ENCODE measurements at regions not wholly inside any gene's neighbourhood (a gene's known extent, or its start where the extent isn't known, plus 50 kb on each side); places are given as distances from the start of the nearest gene placed in this dataset.
"Not testable (repeated sequence)": the region's sequence is repeated elsewhere in the genome, so short reads cannot be mapped to it uniquely, and the experiment has no call there.

DNA sequence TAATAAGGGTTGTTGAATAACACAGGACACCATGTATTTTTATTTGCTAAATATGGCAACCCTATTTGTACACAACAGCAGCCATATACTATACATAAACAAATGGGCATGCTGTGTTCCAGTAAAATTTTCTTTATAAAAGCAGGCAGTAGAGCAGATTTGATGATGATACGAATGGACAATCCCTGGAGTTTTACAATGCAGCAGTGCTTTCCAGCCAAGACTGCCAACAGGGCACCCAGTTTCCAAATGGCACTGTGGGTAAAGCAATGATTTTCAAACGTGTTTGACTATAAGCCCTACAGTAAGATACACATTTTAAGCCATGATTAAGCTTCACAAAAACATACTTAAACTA lies 282.7 kb downstream of the NUAK1 start:
- DNase-seq, result no peak

DNA sequence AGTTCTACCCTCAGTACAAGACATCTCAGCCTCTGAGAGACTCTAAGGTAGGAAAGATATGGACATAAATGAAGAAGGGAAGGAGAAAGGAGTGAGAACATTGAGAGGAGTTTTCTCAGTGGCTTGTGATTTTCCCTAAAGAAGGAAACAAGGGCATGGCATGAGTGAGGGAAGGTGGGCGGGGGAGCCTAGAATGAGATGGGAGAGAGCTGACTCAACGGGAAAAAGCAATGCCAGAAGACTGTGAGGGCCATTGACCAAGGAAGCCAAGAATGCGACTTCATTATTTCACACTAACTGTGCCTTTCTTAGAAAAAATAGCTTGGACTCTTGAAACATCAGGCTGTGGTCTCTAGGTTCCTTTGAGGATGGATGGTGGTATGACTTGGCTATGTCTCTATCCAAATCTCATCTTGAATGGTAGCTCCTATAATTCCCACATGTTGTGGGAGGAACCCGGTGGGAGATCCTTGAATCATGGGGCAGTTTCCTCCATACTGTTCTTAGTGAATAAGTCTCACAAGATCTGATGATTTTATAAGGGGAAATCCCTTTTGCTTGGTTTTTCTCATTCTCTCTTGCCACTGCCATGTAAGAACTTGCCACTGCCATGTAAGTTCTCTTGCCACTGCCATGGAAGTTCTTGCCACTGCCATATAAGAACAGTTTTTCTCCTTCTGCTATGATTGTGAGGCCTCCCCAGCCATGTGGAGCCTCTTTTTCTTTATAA lies 279.6 kb downstream of the NUAK1 start:
- no peak for DNase-seq

DNA sequence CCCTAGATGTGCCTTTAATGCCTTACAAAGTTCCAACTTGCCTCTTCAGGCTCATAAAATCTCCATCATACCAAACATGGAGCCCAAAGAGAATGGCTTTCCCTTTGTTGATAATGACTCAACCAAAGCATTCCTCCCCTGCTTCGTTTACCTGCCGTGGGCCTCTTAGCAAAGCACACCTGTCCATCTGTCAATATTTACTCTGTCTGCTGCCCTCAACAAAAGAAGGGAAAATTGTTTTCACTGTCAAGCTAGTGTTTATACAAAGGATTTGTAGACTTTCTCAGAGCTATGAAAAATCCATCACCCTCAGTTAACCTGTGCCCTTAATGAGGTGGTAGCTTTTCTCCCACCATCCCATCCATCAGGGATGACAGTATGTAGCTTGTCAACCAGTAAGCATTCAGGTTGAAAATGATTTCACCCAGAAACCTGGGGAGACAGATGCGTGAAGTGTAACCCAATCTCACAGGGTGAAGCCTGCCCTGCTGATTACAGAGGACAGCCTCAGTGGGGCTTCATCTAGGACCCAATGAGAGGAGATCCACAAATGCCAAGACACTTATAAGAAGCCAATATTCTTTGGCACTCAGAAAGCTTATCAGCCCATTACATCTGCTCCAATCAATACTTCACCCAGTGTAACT lies 278.1 kb downstream of the NUAK1 start:
- no peak for DNase-seq

DNA sequence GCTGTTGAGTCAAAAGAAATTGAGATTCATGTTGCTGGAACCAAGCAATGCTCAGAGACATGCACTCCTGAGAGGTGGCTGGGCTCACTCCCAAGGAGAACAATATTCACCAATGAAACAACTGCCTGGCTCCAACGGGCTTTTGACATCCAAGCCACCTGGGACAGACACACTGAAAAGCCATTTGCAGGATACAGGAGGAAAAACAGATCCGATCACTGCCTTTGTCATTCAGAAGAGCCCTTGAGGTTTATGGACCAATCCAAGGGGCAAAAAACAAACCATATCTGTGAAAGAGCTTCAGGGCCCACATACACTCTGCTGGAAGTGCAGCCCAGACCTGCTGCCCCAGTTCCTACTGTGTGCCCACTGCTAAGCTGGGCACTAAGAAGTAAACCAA lies 277.5 kb downstream of the NUAK1 start:
- no peak for DNase-seq

DNA sequence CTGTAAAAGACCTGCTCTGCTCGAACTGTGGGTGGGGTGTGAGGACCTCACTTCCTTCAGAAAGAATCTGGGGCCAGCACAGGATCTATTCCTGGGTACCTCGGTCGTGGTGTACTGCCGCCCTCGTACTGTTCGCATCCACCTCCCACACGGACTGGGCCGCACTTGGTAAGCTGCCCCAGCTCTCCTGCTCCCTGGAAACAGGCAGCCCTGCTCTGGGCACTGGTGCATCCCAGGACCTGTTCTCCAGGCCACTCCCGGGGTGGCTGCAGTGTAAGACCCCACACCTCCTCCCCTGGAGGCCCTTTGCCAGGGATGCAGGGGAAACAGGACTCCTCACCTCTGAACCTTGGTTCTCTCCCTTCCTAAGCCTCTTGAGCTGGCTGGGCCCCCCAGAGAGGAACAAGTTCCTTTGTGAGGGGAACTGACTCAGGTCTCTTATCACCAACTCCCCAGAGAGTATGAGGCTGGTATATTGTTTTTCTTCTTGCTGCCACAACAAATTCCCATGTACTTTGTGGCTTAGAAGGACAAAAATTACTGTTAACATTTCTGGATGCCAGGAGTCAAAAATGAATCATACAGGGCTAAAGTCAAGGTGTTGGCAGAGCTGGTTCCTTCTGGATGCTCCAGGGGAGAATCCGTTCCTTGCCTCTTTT lies 276.5 kb downstream of the NUAK1 start:
- no peak for DNase-seq

DNA sequence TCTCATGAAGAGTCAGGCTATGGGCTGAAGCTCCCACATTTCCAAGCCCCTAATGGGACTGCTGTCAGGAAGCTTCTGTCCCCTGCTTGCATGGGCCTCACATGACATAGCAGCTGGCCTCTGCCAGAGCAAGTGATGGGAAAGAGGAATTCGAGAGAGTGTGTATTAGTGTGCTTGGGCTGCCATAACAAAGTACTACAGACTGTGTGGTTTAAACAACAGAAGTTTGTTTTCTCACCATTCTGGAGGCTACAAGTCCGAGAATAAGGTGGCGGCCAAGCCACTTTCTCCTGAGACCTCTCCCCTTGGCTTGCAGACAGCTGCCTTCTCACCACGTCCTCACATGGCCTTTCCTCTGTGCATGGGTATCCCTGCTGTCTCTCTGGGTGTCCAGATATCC lies 274.4 kb downstream of the NUAK1 start:
- no peak for DNase-seq

DNA sequence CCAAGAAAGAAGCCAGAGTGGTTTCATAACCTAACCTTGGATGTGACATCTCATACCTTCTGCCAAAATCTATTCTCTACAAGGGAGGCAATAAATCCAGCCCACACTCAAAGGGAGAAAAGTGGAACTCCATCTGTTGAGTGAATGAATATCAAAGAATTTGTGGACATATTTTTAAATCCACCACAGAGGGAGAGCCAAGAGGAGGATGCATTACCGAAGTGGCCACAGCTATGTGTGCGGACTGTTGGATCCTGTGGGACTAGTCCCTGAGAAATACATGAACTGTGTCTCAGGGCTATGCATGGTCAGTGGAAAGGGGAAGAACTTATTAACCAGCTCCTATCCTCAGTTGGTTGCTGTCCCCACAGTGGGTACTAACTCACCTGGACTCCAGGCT lies 273.9 kb downstream of the NUAK1 start:
- no peak for DNase-seq

DNA sequence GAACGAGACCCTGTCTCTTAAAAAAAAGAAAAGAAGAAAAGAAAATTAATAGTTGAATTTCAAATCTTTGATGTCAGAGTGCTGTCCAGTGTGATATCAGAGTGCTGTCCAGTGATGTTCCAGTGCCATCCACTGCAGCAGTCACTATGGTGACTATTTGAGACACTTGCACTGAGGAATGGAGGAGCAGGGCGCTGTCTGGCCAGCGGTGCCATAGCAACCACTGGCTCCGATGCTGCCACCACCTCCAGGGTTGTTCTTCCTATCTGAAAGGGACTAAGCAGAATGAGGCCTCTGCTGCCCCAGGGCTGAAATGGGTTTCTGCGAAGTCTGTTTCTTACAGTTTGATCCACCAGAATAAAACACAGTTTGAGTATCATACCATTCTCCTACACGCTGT lies 272.9 kb downstream of the NUAK1 start:
- DNase-seq, result no peak

DNA sequence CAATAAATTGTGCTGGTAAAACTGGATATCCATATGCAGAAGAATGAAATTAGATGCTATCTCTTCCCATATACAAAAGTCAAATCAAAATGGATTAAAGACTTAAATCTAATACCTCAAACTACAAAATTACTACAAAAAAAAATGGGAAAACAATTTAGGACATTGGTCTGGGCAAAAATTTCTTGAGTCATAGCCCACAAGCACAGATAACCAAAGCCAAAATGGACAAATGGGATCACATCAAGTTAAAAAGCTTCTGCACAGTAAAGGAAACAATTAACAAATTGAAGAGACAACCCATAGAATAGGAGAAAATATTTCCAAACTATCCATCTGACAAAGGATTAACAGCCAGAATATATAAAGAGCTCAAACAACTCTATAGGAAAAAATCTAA lies 264.6 kb downstream of the NUAK1 start:
- no peak for DNase-seq

DNA sequence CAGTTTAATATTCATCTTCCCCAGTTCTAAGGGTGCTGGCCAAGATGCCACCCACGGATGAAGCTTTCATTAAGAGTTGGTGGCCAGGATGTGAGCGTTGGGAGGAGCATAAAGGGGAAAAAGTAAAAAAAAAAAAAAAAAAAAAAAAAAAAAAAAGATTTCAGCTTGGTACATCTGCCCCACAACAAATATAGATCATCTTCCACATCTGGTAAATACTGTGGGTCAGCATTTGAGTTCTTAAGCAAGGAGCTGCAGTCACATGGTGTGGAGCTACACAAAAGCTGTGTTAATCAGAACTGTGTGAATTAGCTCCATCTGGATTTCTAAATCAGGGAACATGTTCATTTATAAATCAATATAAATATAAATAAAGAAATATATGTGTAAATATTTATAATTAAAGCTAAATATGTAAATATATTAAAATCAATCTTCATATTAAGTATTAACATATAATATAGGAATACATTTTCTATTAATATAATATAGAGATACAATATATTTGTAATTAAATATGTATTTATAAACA lies 262.3 kb downstream of the NUAK1 start:
- DNase-seq, result no peak

DNA sequence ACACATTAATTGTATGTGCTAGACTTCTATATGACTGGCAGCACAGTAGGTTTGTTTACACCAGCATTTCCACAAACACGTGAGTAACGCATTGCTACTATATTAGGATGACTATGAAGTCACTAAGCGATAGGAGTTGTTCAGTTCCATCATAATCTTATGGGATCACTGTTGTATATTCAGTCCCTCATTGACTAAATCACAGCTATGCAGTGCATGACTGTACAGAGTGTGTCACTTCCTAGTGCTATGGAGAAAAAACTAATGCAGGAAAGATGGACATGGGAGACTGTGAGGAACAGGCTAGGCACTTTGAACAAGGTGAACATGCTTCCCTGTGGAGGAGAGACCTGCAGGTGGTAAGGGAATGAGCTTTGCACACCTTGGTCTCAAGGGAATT lies 259.8 kb downstream of the NUAK1 start:
- DNase-seq, result no peak

DNA sequence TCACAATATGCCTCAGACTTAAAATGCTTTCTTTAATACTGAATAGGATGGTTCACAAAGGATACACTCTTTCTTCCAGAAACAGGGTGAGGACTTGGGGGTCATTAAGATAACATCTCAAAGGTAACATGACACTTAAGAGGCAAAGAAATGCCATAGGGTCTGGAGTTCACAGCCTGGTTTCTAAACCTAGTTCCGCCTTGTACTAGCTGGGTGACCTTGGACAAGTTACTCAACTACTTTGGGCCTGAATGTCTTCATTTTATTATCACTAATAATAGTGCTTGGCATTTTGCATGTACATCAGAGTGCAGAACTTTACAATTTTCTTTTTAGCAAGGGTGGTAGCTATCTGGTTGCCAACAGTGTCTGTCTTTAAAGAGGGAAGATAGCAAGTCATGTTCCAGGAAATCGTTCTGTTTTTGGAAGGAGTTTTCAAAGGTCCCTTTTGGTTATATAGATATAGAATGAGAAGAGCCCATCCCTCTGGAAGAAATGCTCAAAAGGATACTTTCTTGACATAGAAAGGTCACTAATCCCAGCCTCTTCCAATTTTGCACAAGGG lies 257.8 kb downstream of the NUAK1 start:
- DNase-seq, result no peak

DNA sequence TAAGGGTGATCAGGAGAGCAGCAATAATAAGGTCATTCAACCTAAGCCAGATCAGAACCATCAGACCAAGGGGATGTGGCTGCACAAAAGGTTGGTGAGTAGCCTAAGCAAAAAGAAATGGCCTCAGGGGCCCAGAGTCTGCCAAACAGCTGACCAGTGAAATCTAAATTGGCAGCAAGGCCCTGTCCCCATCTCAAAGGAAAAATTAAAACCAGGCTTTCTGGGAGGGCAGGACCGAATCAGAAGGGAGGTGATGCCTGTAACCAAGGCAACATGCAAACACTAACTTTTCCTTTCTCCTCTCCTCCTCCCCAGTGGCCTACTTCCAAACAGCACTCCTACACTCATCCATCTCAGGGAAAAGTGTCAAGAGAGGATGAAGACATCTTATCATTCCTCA lies 256.4 kb downstream of the NUAK1 start:
- DNase-seq, result no peak

DNA sequence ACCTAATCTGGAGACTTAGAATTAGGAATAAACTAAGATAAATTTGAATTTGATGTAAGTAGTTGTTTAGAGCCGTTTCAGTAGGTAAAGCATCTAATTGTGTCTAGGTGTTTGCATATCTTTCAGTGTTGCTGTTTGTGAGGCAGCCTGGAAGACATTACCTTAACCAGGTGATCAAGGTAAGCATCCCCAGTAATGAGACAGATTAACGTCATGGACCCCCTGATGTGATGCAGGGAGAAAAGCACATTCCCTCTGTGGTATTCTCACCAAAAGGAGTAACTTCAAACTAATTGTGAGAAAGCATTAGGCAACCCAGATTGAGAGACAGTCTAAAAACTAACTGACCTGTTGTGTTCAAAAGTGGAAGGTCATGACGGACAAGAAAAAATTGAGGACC lies 251.6 kb downstream of the NUAK1 start:
- DNase-seq, result no peak

DNA sequence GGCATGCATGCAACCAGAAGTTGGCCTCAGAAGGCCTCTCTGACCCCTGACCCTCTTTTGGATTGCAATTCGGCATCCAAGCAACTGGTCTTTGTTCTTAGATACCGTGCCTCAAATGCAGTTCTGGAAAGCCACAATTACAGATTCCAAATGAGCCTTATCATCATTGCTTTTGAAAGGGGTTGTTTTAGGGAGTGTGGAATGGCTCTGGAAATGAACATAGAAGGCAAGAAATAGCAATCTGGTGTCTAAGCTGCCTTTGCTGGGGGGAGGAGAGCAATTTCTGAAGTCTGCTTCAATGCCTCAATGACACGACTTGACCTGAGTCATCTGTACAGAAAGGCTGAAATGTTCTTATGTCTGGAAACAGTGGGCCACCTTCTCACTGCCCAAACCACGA lies 250.1 kb downstream of the NUAK1 start:
- DNase-seq, result no peak

DNA sequence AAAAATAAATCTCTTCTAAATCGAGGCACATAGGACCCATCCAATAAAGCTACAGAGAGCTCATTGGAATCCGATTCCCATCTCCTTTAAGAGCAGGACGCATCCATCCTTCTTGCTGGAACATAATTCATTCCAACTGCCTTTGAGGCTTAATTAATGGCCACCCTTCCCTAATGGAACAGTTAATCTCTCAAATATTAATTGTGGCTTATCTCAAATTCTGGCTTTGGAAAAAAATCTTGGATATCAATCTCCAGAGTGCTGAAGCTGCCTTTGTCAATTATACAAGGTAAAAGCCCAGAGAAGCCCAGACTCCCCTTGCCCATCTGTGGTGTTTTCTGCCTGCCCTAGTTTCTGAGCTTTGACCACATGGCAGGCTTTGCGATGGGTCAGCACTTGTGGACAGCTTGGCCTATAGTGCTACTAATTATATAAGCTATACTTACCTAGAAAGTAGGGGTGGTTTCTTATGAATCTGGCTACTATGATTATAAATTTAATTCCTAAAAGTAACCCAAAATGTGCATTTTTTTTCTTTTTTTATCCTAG lies 246.3 kb downstream of the NUAK1 start:
- DNase-seq, result no peak

DNA sequence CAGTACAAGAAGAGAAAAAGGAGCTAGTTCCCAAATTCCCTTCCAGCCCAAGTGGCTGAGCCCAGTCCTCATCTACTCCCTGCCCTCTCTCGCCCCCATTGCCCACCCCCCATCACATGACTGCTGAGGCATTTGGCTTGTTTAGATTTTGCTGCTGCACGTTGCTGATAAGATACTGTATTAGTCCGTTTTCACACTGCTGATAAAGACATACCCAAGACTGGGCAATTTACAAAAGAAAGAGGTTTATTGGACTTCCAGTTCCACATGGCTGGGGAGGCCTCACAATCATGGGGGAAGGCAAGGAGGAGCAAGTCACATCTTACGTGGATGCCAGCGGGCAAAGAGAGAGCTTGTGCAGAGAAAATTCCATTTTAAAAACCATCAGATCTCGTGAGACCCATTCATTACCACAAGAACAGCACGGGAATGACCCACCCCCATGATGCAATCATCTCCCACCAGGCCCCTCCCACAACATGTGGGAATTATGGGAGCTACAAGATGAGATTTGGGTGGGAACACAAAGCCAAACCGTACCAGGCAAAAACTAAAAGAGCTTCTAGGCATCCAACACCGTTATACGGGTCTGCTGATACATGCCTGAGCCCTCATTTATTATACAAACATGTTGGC lies 243.4 kb downstream of the NUAK1 start:
- not testable (repeated sequence) for DNase-seq

DNA sequence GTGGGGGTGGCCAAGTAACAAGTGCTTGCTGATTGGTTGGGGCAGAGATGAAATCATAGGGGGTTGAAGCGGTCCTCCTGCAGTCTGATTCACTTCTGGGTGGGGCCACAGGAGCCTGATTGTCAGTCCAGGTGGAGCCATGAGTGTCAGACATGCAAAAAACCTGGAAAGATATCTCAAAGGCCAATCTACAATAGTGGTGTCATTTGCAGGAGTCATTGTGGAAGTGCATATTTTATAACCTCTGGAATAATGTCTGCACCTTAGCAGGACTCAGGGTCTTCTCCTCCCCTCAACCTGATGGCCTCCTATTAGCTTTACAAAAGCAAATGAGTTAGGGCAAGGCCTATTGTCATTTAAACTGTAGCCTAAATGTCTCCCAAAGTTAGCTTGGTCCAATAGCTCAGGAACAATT lies 241.4 kb downstream of the NUAK1 start:
- DNase-seq, result no peak

DNA sequence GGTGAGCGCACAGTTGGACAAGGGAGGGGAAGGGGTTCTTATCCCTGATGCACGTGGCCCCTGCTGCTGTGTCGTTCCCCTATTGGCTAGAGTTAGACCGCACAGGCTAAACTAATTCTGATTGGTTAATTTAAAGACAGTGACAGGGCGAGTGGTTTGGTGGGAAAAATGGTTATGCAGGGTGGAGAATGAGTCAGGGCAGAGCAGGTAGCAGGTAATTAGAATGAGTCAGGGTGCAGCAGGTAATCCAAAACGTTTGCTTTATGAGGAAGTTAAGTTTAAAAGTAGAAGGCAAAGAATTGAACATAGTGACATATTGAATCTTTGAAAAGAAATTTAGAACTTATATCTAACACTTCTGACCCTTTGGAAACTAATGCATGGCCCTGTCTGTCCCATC lies 240.5 kb downstream of the NUAK1 start:
- not testable (repeated sequence) for DNase-seq

DNA sequence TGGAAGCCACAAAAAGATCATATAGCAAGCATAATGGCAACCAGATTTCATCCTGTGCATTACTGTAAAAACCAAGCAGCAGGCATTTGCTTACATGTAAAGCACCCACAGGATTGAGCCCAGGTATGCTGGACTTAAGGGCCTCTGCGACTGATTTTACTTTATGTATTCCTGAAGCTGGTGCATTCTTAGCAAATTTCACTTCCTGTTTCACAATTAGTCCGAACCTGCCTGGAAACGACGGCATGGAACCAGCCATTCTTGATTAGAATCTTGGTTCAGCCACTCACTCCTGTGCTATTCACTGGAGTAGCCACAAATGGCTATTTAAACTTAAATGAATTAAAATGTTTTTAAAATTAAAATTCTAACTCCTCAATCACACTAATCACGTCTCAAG lies 239.2 kb downstream of the NUAK1 start:
- no peak for DNase-seq

DNA sequence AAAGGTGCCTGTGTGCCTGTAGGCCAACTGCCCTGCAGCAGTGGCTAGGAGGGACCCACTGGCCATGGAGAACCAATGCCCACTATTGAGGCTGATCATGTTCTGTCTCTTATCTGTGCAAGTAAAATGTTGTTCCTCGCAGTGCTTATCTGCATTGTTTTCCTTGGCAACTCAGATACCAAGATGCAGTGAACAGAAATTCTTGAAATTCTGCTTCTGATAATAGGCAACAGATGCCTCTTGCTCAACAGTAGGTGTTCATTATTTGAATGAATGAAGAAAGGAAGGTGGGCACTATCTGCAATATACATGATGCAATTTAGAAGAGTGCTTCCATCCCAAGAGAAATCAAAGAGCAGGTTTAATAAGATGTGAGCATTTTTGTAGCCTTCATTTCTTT lies 232.2 kb downstream of the NUAK1 start:
- no peak for DNase-seq

DNA sequence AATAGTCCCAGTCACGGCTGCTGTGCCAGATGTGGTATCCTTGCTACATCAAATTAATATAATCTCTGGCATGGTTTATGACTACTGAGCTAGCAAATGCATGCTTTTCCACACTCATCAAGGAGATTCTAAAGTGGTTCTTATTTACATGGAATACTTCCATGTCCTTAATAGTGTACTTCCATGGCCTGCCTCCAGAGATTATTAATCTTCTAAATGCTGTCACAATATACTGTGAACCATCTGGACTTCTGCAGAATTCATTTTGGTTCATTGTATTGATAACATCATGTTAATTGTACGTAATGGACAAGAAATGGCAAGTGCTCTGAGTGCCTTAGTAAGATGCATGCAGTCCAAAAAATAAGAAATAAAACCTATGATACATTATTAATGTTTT lies 230.8 kb downstream of the NUAK1 start:
- no peak for DNase-seq

DNA sequence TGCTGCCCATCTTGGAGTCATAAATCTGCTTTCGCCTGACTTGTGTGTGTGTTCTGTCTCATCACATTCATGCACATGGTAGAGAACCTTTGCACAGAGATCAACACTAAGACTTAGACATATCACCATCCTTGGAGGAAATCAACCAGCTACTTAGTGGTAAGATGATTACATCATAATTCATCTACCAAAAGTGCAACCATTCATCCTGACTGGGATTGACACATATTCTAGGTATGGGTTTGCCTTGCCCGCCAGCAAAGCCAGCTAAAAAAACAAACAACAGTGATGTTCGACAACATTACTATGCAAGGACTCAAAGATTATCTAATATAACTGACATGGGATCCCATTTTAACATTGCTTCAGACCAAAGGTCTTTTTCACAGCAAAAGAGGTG lies 228.7 kb downstream of the NUAK1 start:
- no peak for DNase-seq

Data from CD4-positive, alpha-beta T cell treated with Interleukin-12 subunit alpha and Interleukin-12 subunit beta, for 1 hour (primary cell).